Mesenchymal stem cell (in vitro differentiated cells and primary cell): ENCODE measurements at regions not wholly inside any gene's neighbourhood (a gene's known extent, or its start where the extent isn't known, plus 50 kb on each side); places are given as distances from the start of the nearest gene placed in this dataset.

Source experiments
- DNase-seq: peaks from one replicate; pipeline ENCODE4 v3.0.0-alpha.2; 2013
- H2AFZ ChIP-seq: one replicate; pipeline ENCODE4 v1.6.1; 2013; ENCODE audit warnings: low read depth, mild to moderate bottlenecking, control low read depth, inconsistent platforms, low read length, moderate library complexity
- H2AK5ac ChIP-seq: 2 replicates; pipeline ENCODE4 v1.6.1; 2013; ENCODE audit warnings: low read length, moderate library complexity, mild to moderate bottlenecking, inconsistent platforms; ENCODE audit not compliant: severe bottlenecking
- H2BK120ac ChIP-seq: one replicate; pipeline ENCODE4 v1.6.1; 2013; ENCODE audit warnings: low read depth, mild to moderate bottlenecking, inconsistent platforms, low read length, moderate library complexity
- H2BK12ac ChIP-seq, 2 experiments: one replicate each; pipeline ENCODE4 v1.6.1; 2013; ENCODE audit warnings: inconsistent platforms in 2 of 2, low read length in 2 of 2, mild to moderate bottlenecking in 2 of 2, moderate library complexity in 2 of 2, control low read depth in 1 of 2
- H2BK15ac ChIP-seq: one replicate; pipeline ENCODE4 v1.6.1; 2013; ENCODE audit warnings: mild to moderate bottlenecking, low read depth, inconsistent platforms; ENCODE audit not compliant: poor library complexity, severe bottlenecking
- H2BK5ac ChIP-seq: 2 replicates; pipeline ENCODE4 v1.6.1; 2013; ENCODE audit warnings: low read depth, mild to moderate bottlenecking, low read length, control low read depth, inconsistent platforms; ENCODE audit not compliant: poor library complexity, severe bottlenecking
- H3K14ac ChIP-seq, 2 experiments: one replicate each; pipeline ENCODE4 v1.6.1; 2013; ENCODE audit warnings: inconsistent platforms in 2 of 2, low read length in 2 of 2, control low read depth in 1 of 2, mild to moderate bottlenecking in 1 of 2, moderate library complexity in 1 of 2
- H3K18ac ChIP-seq, 2 experiments: one replicate each; pipeline ENCODE4 v1.6.1; 2013; ENCODE audit warnings: inconsistent platforms in 2 of 2, low read length in 2 of 2, control low read depth in 1 of 2, low read depth in 1 of 2, mild to moderate bottlenecking in 1 of 2
- H3K23ac ChIP-seq, 2 experiments: one replicate each; pipeline ENCODE4 v1.6.1; 2013; ENCODE audit warnings: inconsistent platforms in 2 of 2, low read length in 2 of 2, mild to moderate bottlenecking in 2 of 2, moderate library complexity in 2 of 2, control low read depth in 1 of 2
- H3K27ac ChIP-seq: 2 replicates; pipeline ENCODE4 v1.5.1; 2013; ENCODE audit warnings: mild to moderate bottlenecking, moderate library complexity, low read length, control low read depth, inconsistent platforms; ENCODE audit not compliant: poor library complexity, severe bottlenecking
- H3K27me3 ChIP-seq, 2 experiments: 2 replicates each; pipeline versions ENCODE4 v1.6.1 to v1.7.0; 2013; ENCODE audit warnings: low read length in 2 of 2, mild to moderate bottlenecking in 2 of 2, moderate library complexity in 2 of 2, control low read depth in 1 of 2, inconsistent platforms in 1 of 2; ENCODE audit not compliant: control insufficient read depth in 1 of 2, insufficient read depth in 1 of 2
- H3K36me3 ChIP-seq, 2 experiments: 2 replicates each; pipeline versions ENCODE4 v1.6.1 to v1.7.0; 2013; ENCODE audit warnings: low read length in 2 of 2, control low read depth in 1 of 2, inconsistent platforms in 1 of 2, low read depth in 1 of 2, mild to moderate bottlenecking in 1 of 2; ENCODE audit not compliant: insufficient read depth in 2 of 2, control insufficient read depth in 1 of 2
- H3K4ac ChIP-seq, 2 experiments: one replicate each; pipeline ENCODE4 v1.6.1; 2013; ENCODE audit warnings: inconsistent platforms in 2 of 2, low read length in 2 of 2, mild to moderate bottlenecking in 2 of 2, moderate library complexity in 2 of 2, control low read depth in 1 of 2, low read depth in 1 of 2
- H3K4me1 ChIP-seq: 2 replicates; pipeline ENCODE4 v1.6.1; 2013; ENCODE audit warnings: low read depth, low read length, control low read depth; ENCODE audit not compliant: control insufficient read depth, insufficient read depth
- H3K4me2 ChIP-seq: 2 replicates; pipeline ENCODE4 v1.6.1; 2013; ENCODE audit warnings: low read length, mild to moderate bottlenecking, inconsistent platforms; ENCODE audit not compliant: poor library complexity, severe bottlenecking
- H3K4me3 ChIP-seq, 2 experiments: 2 replicates each; pipeline versions ENCODE4 v1.5.1 to v1.7.0; 2013; ENCODE audit warnings: low read length in 2 of 2, mild to moderate bottlenecking in 2 of 2, control low read depth in 1 of 2, low read depth in 1 of 2; ENCODE audit not compliant: insufficient read depth in 1 of 2
- H3K79me1 ChIP-seq: replicated peaks from 2 replicates; pipeline ENCODE4 v1.6.1; 2013; ENCODE audit warnings: mild to moderate bottlenecking, control low read depth, low read length, inconsistent platforms; ENCODE audit not compliant: poor library complexity, severe bottlenecking
- H3K9ac ChIP-seq: 2 replicates; pipeline ENCODE4 v1.7.0; 2013; ENCODE audit warnings: mild to moderate bottlenecking, low read length, moderate library complexity
- H3K9me3 ChIP-seq: 2 replicates; pipeline ENCODE4 v1.7.0; 2013; ENCODE audit warnings: mild to moderate bottlenecking, low read length; ENCODE audit not compliant: control insufficient read depth
- H4K8ac ChIP-seq: one replicate; pipeline ENCODE4 v1.6.1; 2013; ENCODE audit warnings: inconsistent platforms, mild to moderate bottlenecking, low read length, moderate library complexity
- H4K91ac ChIP-seq: one replicate; pipeline ENCODE4 v1.6.1; 2013; ENCODE audit warnings: mild to moderate bottlenecking, low read length, inconsistent platforms
- WGBS: methylation state at CpG from one replicate; pipeline ENCODE4 v1.1.7; 2013; ENCODE audit warnings: mixed read lengths; 5-methylcytosine and 5-hydroxymethylcytosine counted together

DNA sequence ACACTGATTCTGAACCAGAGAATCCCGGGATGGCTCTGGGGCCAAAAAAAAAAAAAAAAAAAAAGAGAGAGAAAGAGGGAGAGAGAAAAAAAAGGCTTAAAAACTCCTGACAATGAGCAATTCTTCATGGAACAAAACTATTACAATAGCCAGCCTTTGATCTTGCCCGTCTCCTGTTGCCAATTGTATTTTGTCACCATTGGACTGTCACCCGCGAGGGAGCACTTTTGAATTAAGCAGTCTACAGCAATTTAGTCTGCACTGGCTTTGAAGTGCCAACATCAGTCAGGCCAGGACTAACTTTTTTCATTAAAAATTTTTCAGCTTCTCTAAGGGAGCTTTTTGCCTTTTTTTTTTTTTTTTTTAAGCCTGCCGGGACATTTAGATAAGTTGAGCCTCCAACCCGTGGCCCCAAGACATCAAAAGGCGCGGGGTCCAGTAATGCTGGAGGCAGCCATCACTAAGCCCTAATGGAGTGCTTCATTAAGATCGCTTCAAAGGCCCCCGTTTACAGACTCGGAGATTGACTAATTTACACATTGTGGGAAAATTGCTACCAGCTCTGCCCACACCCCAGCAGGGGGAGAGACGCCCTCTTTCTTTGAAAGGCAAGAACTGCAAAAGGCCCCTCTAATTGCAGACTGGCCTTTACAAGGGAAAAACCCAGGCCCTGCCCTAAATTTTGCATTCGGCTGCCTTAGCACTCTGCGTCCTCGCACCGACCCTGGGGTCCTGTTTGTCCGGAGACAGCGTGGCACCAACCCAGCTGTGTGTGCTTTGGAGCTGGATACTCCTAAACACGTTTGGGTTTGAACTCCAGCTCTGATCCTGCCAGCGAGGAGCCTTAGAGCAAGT lies 98.1 kb upstream of the MSX1 start:
- H4K8ac ChIP-seq: no peak overlapping the region
- H3K4ac ChIP-seq: no peak overlapping the region
- H2BK120ac ChIP-seq: no peak overlapping the region
- no peak overlapping the region for H3K27ac ChIP-seq
- WGBS: 43% methylated on average over 20 of the region's 20 CpGs
- no peaks in the 10 kb centered on the region for H3K79me1 ChIP-seq
- peaks cover 8 to 14% of the 10 kb centered on the region in 2 experiments for H3K27me3 ChIP-seq
- H2AFZ ChIP-seq: no peak overlapping the region
- peaks cover 19% of the 10 kb centered on the region for H3K4me1 ChIP-seq
- H2AK5ac ChIP-seq: no peak overlapping the region
- H3K18ac ChIP-seq: no peak overlapping the region
- H3K4me3 ChIP-seq: no peak overlapping the region
- no peak overlapping the region for H3K14ac ChIP-seq
- no peak overlapping the region for H3K23ac ChIP-seq
- H3K4me2 ChIP-seq: no peak overlapping the region
- no peak overlapping the region for H3K9ac ChIP-seq
- no peak overlapping the region for H2BK15ac ChIP-seq
- no peak overlapping the region for H4K91ac ChIP-seq
- H2BK12ac ChIP-seq: no peak overlapping the region
- H3K36me3 ChIP-seq: no peaks in the 10 kb centered on the region
- H2BK5ac ChIP-seq: no peak overlapping the region
- peak; percentile 29 for DNase-seq
- no peaks in the 10 kb centered on the region for H3K9me3 ChIP-seq

DNA sequence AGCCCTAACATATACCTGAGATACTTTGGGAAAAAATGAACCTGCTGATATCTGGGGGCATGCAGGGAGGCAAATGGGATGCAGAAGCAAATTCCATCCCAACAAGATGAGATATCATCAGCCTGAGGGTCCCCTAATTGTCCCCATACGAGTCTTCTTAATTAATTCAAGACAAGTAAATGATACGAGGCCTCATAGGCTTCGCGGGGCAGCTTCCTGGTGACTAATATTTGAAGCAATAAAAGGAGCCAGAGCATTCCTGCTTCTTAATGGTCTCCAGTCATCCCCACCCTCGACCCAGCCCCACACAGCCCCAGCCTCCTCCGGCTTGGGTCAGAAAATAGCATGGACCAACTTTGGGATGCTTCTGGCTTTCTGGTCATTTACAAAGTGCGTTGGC lies 99.6 kb upstream of the MSX1 start:
- no peak overlapping the region for H3K4me3 ChIP-seq
- H3K36me3 ChIP-seq: no peaks in the 10 kb centered on the region
- H2BK120ac ChIP-seq: no peak overlapping the region
- no peak for DNase-seq
- H3K4me2 ChIP-seq: no peak overlapping the region
- H4K91ac ChIP-seq: no peak overlapping the region
- H3K79me1 ChIP-seq: no peaks in the 10 kb centered on the region
- no peak overlapping the region for H2BK15ac ChIP-seq
- H2AFZ ChIP-seq: no peak overlapping the region
- H3K27ac ChIP-seq: no peak overlapping the region
- H3K23ac ChIP-seq: no peak overlapping the region
- WGBS: 68% methylated on average over 7 of the region's 7 CpGs
- H3K9ac ChIP-seq: no peak overlapping the region
- peaks cover 19% of the 10 kb centered on the region for H3K4me1 ChIP-seq
- no peak overlapping the region for H3K4ac ChIP-seq
- H3K14ac ChIP-seq: no peak overlapping the region
- no peak overlapping the region for H2AK5ac ChIP-seq
- no peaks in the 10 kb centered on the region for H3K9me3 ChIP-seq
- H2BK12ac ChIP-seq: no peak overlapping the region
- no peak overlapping the region for H4K8ac ChIP-seq
- H3K18ac ChIP-seq: no peak overlapping the region
- peaks cover 13 to 25% of the 10 kb centered on the region in 2 experiments for H3K27me3 ChIP-seq
- no peak overlapping the region for H2BK5ac ChIP-seq

DNA sequence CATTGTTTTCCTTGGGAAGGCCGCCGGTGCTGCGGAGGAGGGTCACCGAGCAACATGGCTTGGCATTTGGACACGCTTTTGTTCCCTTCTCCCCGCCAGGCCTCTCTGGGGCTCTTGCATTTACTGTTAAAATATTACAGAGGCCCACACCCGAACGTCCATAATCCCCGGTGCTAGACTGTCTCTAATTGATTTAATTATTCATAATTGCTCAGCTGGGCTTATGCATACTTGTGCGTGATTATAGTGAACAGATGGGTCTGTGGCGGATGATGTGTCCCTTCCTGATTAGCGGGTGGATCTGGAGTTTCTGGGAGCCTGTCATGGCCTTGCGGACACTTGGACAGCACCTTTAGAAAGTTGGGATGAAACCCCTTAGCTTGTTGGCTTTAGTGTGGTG lies 100.2 kb upstream of the MSX1 start:
- no peak for DNase-seq
- Histone ChIP-seq H2AK5ac (no peak overlapping the region), H3K27me3 (peaks cover 18 to 32% of the 10 kb centered on the region in 2 experiments), H3K14ac (no peak overlapping the region), H3K18ac (no peak overlapping the region), H3K79me1 (no peaks in the 10 kb centered on the region), H2BK120ac (no peak overlapping the region), H3K4me1 (peaks cover 19% of the 10 kb centered on the region), H3K27ac (no peak overlapping the region), H3K9ac (no peak overlapping the region), H3K4me3 (no peak overlapping the region), H2BK5ac (no peak overlapping the region), H4K8ac (no peak overlapping the region), H2BK12ac (no peak overlapping the region), H3K4ac (no peak overlapping the region), H2AFZ (no peak overlapping the region), H3K9me3 (no peaks in the 10 kb centered on the region), H2BK15ac (no peak overlapping the region), H3K4me2 (no peak overlapping the region), H4K91ac (no peak overlapping the region), H3K36me3 (no peaks in the 10 kb centered on the region), H3K23ac (no peak overlapping the region)
- WGBS: 97% methylated on average over 13 of the region's 13 CpGs

DNA sequence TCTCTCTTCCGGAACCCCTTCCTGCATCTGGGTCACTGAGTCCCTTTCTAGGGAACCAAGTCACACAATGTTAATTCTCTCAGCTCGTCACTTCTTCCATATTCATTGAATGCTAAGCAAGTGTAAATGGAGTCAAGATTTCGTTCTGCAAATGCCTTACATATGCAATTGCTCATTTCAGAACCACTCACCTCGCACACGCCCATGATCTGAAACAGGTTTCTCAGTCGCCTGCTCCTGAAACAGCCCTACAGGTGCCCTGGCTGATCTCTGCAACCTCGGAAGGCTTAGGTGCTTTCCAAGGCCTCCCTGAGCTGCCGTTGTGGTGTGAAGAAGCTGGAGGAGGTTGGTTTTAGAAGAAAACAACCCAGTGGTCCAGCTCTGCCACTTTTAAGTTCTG lies 100.8 kb upstream of the MSX1 start:
- Histone ChIP-seq H3K9ac (no peak overlapping the region), H3K4me3 (no peak overlapping the region), H2BK12ac (no peak overlapping the region), H4K8ac (no peak overlapping the region), H2AFZ (no peak overlapping the region), H2AK5ac (no peak overlapping the region), H3K18ac (no peak overlapping the region), H4K91ac (no peak overlapping the region), H3K36me3 (no peaks in the 10 kb centered on the region), H3K14ac (no peak overlapping the region), H3K4ac (no peak overlapping the region), H3K4me2 (no peak overlapping the region), H3K79me1 (no peaks in the 10 kb centered on the region), H3K4me1 (peaks cover 14% of the 10 kb centered on the region), H3K23ac (no peak overlapping the region), H3K9me3 (no peaks in the 10 kb centered on the region), H2BK15ac (no peak overlapping the region), H2BK5ac (no peak overlapping the region), H3K27ac (no peak overlapping the region), H2BK120ac (no peak overlapping the region), H3K27me3 (peaks cover 23 to 37% of the 10 kb centered on the region in 2 experiments)
- 85% methylated on average over 8 of the region's 8 CpGs for WGBS
- DNase-seq: no peak
